Activated T-cell treated with anti-CD3 and anti-CD28 coated beads, Interleukin-2, amount 50 U/mL, for 4 hours (primary cell): ENCODE measurements at regions not wholly inside any gene's neighbourhood (a gene's known extent, or its start where the extent isn't known, plus 50 kb on each side); places are given as distances from the start of the nearest gene placed in this dataset.

Experiments used
- ATAC-seq, 2 donors: fragments of 200-7000 bp; cut with Tn5 transposase; one replicate each; pipeline ENCODE4 v1.10.0; 2021
- DNase-seq: peaks from one replicate; pipeline ENCODE4 v3.0.0-alpha.2; 2020
- H3K27me3 Mint-ChIP-seq: one replicate; pipeline ENCODE4 v1.8.0; 2021; ENCODE audit warnings: low read depth, mixed read lengths
- H3K36me3 Mint-ChIP-seq: one replicate; pipeline ENCODE4 v1.8.0; 2022; ENCODE audit warnings: mixed read lengths; ENCODE audit not compliant: insufficient read depth
- H3K4me1 Mint-ChIP-seq: one replicate; pipeline ENCODE4 v1.8.0; 2021; ENCODE audit warnings: low read depth, mixed read lengths
- H3K4me3 Mint-ChIP-seq: one replicate; pipeline ENCODE4 v1.8.0; 2021; ENCODE audit warnings: mild to moderate bottlenecking, moderate library complexity, mixed read lengths
- H3K9me3 Mint-ChIP-seq: one replicate; pipeline ENCODE4 v1.8.0; 2021; ENCODE audit warnings: mixed read lengths

- ATAC-seq (no peak), DNase-seq (no peak)
- Mint-ChIP-seq H3K9me3 (no peaks in the 10 kb centered on the region), H3K4me1 (peaks cover 1% of the 10 kb centered on the region), H3K36me3 (no peaks in the 10 kb centered on the region), H3K27me3 (peaks cover 10% of the 10 kb centered on the region), H3K4me3 (no peak overlapping the region)
Observed at GRCh38 chr16:17574256-17574655, 103.5 kb upstream of the XYLT1 start.

GRCh38 chr16:17572145-17572544 lies 101.4 kb upstream of the XYLT1 start:
- DNase-seq (no peak), ATAC-seq (no peak)
- no peaks in the 10 kb centered on the region for H3K4me1 Mint-ChIP-seq
- no peak overlapping the region for H3K4me3 Mint-ChIP-seq
- no peaks in the 10 kb centered on the region for H3K9me3 Mint-ChIP-seq
- no peaks in the 10 kb centered on the region for H3K36me3 Mint-ChIP-seq
- peaks cover 11% of the 10 kb centered on the region for H3K27me3 Mint-ChIP-seq

GRCh38 chr16:17571499-17572093 lies 100.8 kb upstream of the XYLT1 start:
- Mint-ChIP-seq H3K27me3 (peaks cover 11% of the 10 kb centered on the region), H3K4me3 (no peak overlapping the region), H3K36me3 (no peaks in the 10 kb centered on the region), H3K4me1 (no peaks in the 10 kb centered on the region), H3K9me3 (no peaks in the 10 kb centered on the region)
- ATAC-seq (no peak), DNase-seq (no peak)

GRCh38 chr16:17568239-17568638 lies 97.5 kb upstream of the XYLT1 start:
- H3K4me3 Mint-ChIP-seq, result no peak overlapping the region

GRCh38 chr16:17567455-17567854 lies 96.7 kb upstream of the XYLT1 start:
- ATAC-seq (no peak), DNase-seq (no peak)
- no peaks in the 10 kb centered on the region for H3K9me3 Mint-ChIP-seq
- no peak overlapping the region for H3K4me3 Mint-ChIP-seq
- H3K36me3 Mint-ChIP-seq, result no peaks in the 10 kb centered on the region
- no peaks in the 10 kb centered on the region for H3K4me1 Mint-ChIP-seq
- H3K27me3 Mint-ChIP-seq, result peaks cover 8% of the 10 kb centered on the region

More at GRCh38 chr16:17568239-17568638, 97.5 kb upstream of the XYLT1 start:
- Mint-ChIP-seq H3K4me1 (no peaks in the 10 kb centered on the region), H3K36me3 (no peaks in the 10 kb centered on the region), H3K27me3 (peaks cover 11% of the 10 kb centered on the region), H3K9me3 (no peaks in the 10 kb centered on the region)
- no peak for ATAC-seq
- DNase-seq, result no peak

GRCh38 chr16:17566656-17567450 lies 96.1 kb upstream of the XYLT1 start:
- Mint-ChIP-seq H3K9me3 (no peaks in the 10 kb centered on the region), H3K4me1 (no peaks in the 10 kb centered on the region), H3K27me3 (peaks cover 7% of the 10 kb centered on the region), H3K36me3 (no peaks in the 10 kb centered on the region), H3K4me3 (no peak overlapping the region)
- ATAC-seq (no peak), DNase-seq (no peak)

- Mint-ChIP-seq H3K9me3 (no peaks in the 10 kb centered on the region), H3K4me3 (no peak overlapping the region), H3K36me3 (no peaks in the 10 kb centered on the region), H3K27me3 (peaks cover 5% of the 10 kb centered on the region), H3K4me1 (no peaks in the 10 kb centered on the region)
- DNase-seq (no peak), ATAC-seq (no peak)
Observed at GRCh38 chr16:17566075-17566474, 95.3 kb upstream of the XYLT1 start.

GRCh38 chr16:17565605-17566004 lies 94.8 kb upstream of the XYLT1 start:
- no peaks in the 10 kb centered on the region for H3K9me3 Mint-ChIP-seq
- peaks cover 3% of the 10 kb centered on the region for H3K27me3 Mint-ChIP-seq
- H3K4me1 Mint-ChIP-seq, result no peaks in the 10 kb centered on the region
- DNase-seq (no peak), ATAC-seq (no peak)
- no peak overlapping the region for H3K4me3 Mint-ChIP-seq
- H3K36me3 Mint-ChIP-seq, result no peaks in the 10 kb centered on the region

- Mint-ChIP-seq H3K27me3 (peaks cover 3% of the 10 kb centered on the region), H3K4me1 (no peaks in the 10 kb centered on the region), H3K36me3 (no peaks in the 10 kb centered on the region), H3K4me3 (no peak overlapping the region), H3K9me3 (no peaks in the 10 kb centered on the region)
- no peak for DNase-seq
- no peak for ATAC-seq
Observed at GRCh38 chr16:17564856-17565255, 94.1 kb upstream of the XYLT1 start.

- Mint-ChIP-seq H3K27me3 (peaks cover 1% of the 10 kb centered on the region), H3K4me1 (no peaks in the 10 kb centered on the region), H3K9me3 (no peaks in the 10 kb centered on the region), H3K4me3 (no peak overlapping the region), H3K36me3 (no peaks in the 10 kb centered on the region)
- DNase-seq (no peak), ATAC-seq (no peak)
Observed at GRCh38 chr16:17563323-17564091, 92.7 kb upstream of the XYLT1 start.

GRCh38 chr16:17561056-17561455 lies 90.3 kb upstream of the XYLT1 start:
- Mint-ChIP-seq H3K36me3 (no peaks in the 10 kb centered on the region), H3K4me1 (no peaks in the 10 kb centered on the region), H3K9me3 (no peaks in the 10 kb centered on the region), H3K27me3 (peaks cover 9% of the 10 kb centered on the region), H3K4me3 (no peak overlapping the region)
- DNase-seq (no peak), ATAC-seq (no peak)

GRCh38 chr16:17560548-17560947 lies 89.8 kb upstream of the XYLT1 start:
- Mint-ChIP-seq H3K4me1 (no peaks in the 10 kb centered on the region), H3K4me3 (no peak overlapping the region), H3K9me3 (no peaks in the 10 kb centered on the region), H3K27me3 (peaks cover 9% of the 10 kb centered on the region), H3K36me3 (no peaks in the 10 kb centered on the region)
- no peak for DNase-seq
- ATAC-seq, result no peak

- peaks cover 12% of the 10 kb centered on the region for H3K27me3 Mint-ChIP-seq
Observed at GRCh38 chr16:17559394-17559793, 88.6 kb upstream of the XYLT1 start.

GRCh38 chr16:17557949-17558348 lies 87.2 kb upstream of the XYLT1 start:
- peaks cover 12% of the 10 kb centered on the region for H3K27me3 Mint-ChIP-seq
- ATAC-seq (no peak), DNase-seq (no peak)
- no peaks in the 10 kb centered on the region for H3K36me3 Mint-ChIP-seq
- H3K4me3 Mint-ChIP-seq, result no peak overlapping the region
- H3K9me3 Mint-ChIP-seq, result no peaks in the 10 kb centered on the region
- peaks cover 2% of the 10 kb centered on the region for H3K4me1 Mint-ChIP-seq

More at GRCh38 chr16:17559394-17559793, 88.6 kb upstream of the XYLT1 start:
- Mint-ChIP-seq H3K4me3 (no peak overlapping the region), H3K9me3 (no peaks in the 10 kb centered on the region), H3K36me3 (no peaks in the 10 kb centered on the region), H3K4me1 (peaks cover 2% of the 10 kb centered on the region)
- ATAC-seq (no peak), DNase-seq (no peak)
